ENCODE measurements at regions not wholly inside any gene's neighbourhood (a gene's known extent, or its start where the extent isn't known, plus 50 kb on each side); places are given as distances from the start of the nearest gene placed in this dataset.

GRCh38 chr3:6074952-6075351, 786.0 kb upstream of the GRM7 start:
- ChIA-PET CTCF (no interaction called here), POLR2A (no interaction called here)
- Histone ChIP-seq H3K9me3 (replicated peaks; ENCODE audit: control insufficient read depth, insufficient read depth, low read length) (no peaks in the 10 kb centered on the region), H3K27ac (ENCODE audit: insufficient read depth, low read depth, low read length) (no peak overlapping the region), H3K4me3 (replicated peaks in 1 of 3; ENCODE audit: insufficient read depth in 1 of 3, low read depth in 1 of 3, low read length in 3 of 3) (no peak overlapping the region), H3K4me1 (ENCODE audit: control insufficient read depth, extremely low read depth, insufficient read depth, low read length) (no peaks in the 10 kb centered on the region), H4K20me1 (replicated peaks; ENCODE audit: control insufficient read depth, extremely low read depth, insufficient read depth, low read length) (no peaks in the 10 kb centered on the region), H3K4me2 (ENCODE audit: insufficient read depth, low read length) (no peak overlapping the region), H2AFZ (ENCODE audit: low read depth, low read length) (no peak overlapping the region), H3K9ac (replicated peaks; ENCODE audit: extremely low read depth, insufficient read depth, low read length) (no peak overlapping the region), H3K79me2 (ENCODE audit: control insufficient read depth, insufficient read depth, low read length) (no peaks in the 10 kb centered on the region), H3K27me3 (ENCODE audit: control insufficient read depth in 2 of 2, insufficient read depth in 2 of 2, low read length in 2 of 2) (no peaks in the 10 kb centered on the region), H3K9me1 (replicated peaks; ENCODE audit: control insufficient read depth, extremely low read depth, insufficient read depth, low read length) (no peaks in the 10 kb centered on the region), H3K36me3 (ENCODE audit: control insufficient read depth in 2 of 2, extremely low read depth in 1 of 2, insufficient read depth in 2 of 2, low read length in 2 of 2) (no peaks in the 10 kb centered on the region)
- intact Hi-C loops (cut with micrococcal nuclease) (no loop called here), dilution Hi-C loops (cut with MboI; ENCODE audit: extremely low pct_ligation_motif_present, low sequenced_read_pairs) (no loop called here)
- DNase-seq (ENCODE audit: low read depth, low spot score) (no peak), FAIRE-seq (no peak)
- no TSS peak for BruUV-seq (replicated peaks)
- TF ChIP-seq FOS (IDR thresholded peaks at IDR 0.05; ENCODE audit: borderline replicate concordance, insufficient read depth, low read length) = no peak
- no peak for TF ChIP-seq MYC (IDR thresholded peaks at IDR 0.05; ENCODE audit: low read depth, low read length)
- TF ChIP-seq POLR2A (IDR thresholded peaks at IDR 0.05; ENCODE audit: low read depth, low read length) = no peak

- Histone ChIP-seq H3K79me2 (ENCODE audit: control insufficient read depth, insufficient read depth, low read length) (no peaks in the 10 kb centered on the region), H3K9me1 (replicated peaks; ENCODE audit: control insufficient read depth, extremely low read depth, insufficient read depth, low read length) (no peaks in the 10 kb centered on the region), H3K9ac (replicated peaks; ENCODE audit: extremely low read depth, insufficient read depth, low read length) (no peak overlapping the region), H3K36me3 (ENCODE audit: control insufficient read depth in 2 of 2, extremely low read depth in 1 of 2, insufficient read depth in 2 of 2, low read length in 2 of 2) (no peaks in the 10 kb centered on the region), H3K4me2 (ENCODE audit: insufficient read depth, low read length) (no peak overlapping the region), H3K4me1 (ENCODE audit: control insufficient read depth, extremely low read depth, insufficient read depth, low read length) (no peaks in the 10 kb centered on the region), H3K27ac (ENCODE audit: insufficient read depth, low read depth, low read length) (no peak overlapping the region), H2AFZ (ENCODE audit: low read depth, low read length) (no peak overlapping the region), H3K9me3 (replicated peaks; ENCODE audit: control insufficient read depth, insufficient read depth, low read length) (peaks cover 2% of the 10 kb centered on the region), H3K4me3 (replicated peaks in 1 of 3; ENCODE audit: insufficient read depth in 1 of 3, low read depth in 1 of 3, low read length in 3 of 3) (no peak overlapping the region), H3K27me3 (ENCODE audit: control insufficient read depth in 2 of 2, insufficient read depth in 2 of 2, low read length in 2 of 2) (no peaks in the 10 kb centered on the region), H4K20me1 (replicated peaks; ENCODE audit: control insufficient read depth, extremely low read depth, insufficient read depth, low read length) (no peaks in the 10 kb centered on the region)
- no peak for TF ChIP-seq MAX (IDR thresholded peaks at IDR 0.05; ENCODE audit: insufficient read depth, insufficient read length)
- no peak for TF ChIP-seq GATA2 (IDR thresholded peaks at IDR 0.05; ENCODE audit: insufficient read depth, insufficient read length, low read depth, low read length)
- no peak for TF ChIP-seq POLR2AphosphoS5 (IDR thresholded peaks at IDR 0.05; ENCODE audit: insufficient read depth, low read depth, low read length)
- no peak for TF ChIP-seq POLR2A (IDR thresholded peaks at IDR 0.05; ENCODE audit: low read depth, low read length)
- TF ChIP-seq JUN (IDR thresholded peaks at IDR 0.05; ENCODE audit: borderline replicate concordance, insufficient read depth, insufficient read length, low read depth) = no peak
- no peak for TF ChIP-seq MYC (IDR thresholded peaks at IDR 0.05; ENCODE audit: low read depth, low read length)
- TF ChIP-seq EZH2 (IDR thresholded peaks at IDR 0.05; ENCODE audit: borderline replicate concordance, low read depth, low read length, severe bottlenecking) = no peak
- TF ChIP-seq FOS (IDR thresholded peaks at IDR 0.05; ENCODE audit: borderline replicate concordance, insufficient read depth, low read length) = no peak
- TF ChIP-seq CTCF (IDR thresholded peaks at IDR 0.05; ENCODE audit: extremely low read depth in 1 of 2, insufficient read depth in 1 of 2, low read depth in 1 of 2, low read length in 2 of 2) = no peak
- intact Hi-C loops (cut with micrococcal nuclease) (no loop called here), dilution Hi-C loops (cut with MboI; ENCODE audit: extremely low pct_ligation_motif_present, low sequenced_read_pairs) (no loop called here)
- POLR2A ChIA-PET = no interaction called here
- FAIRE-seq = no peak
- DNase-seq (ENCODE audit: low read depth, low spot score) = no peak
- no TSS peak for BruUV-seq (replicated peaks)
- CTCF ChIA-PET = no interaction called here
These were observed 782.5 kb upstream of the GRM7 start for GRCh38 chr3:6078436-6078835.

Data from endothelial cell of umbilical vein (primary cell).